H9 (cell line): ENCODE measurements at regions not wholly inside any gene's neighbourhood (a gene's known extent, or its start where the extent isn't known, plus 50 kb on each side); places are given as distances from the start of the nearest gene placed in this dataset.

Experiments
- DNase-seq: peaks from one replicate; pipeline ENCODE4 v3.0.0-alpha.2; 2017
- H2AFZ ChIP-seq: one replicate; pipeline ENCODE4 v1.6.1; 2013; ENCODE audit warnings: mild to moderate bottlenecking, low read length, control low read depth, moderate library complexity
- H2AK5ac ChIP-seq: 2 replicates; pipeline ENCODE4 v1.6.1; 2013; ENCODE audit warnings: low read length, control low read depth, mixed read lengths; ENCODE audit not compliant: insufficient read length
- H2BK120ac ChIP-seq: one replicate; pipeline ENCODE4 v1.6.1; 2013; ENCODE audit warnings: low read depth, mild to moderate bottlenecking, low read length, control low read depth, inconsistent platforms; ENCODE audit not compliant: poor library complexity, severe bottlenecking
- H2BK12ac ChIP-seq: 2 replicates; pipeline ENCODE4 v1.6.1; 2013; ENCODE audit warnings: low read length, control low read depth, mixed read lengths, low read depth; ENCODE audit not compliant: insufficient read length
- H2BK15ac ChIP-seq: 2 replicates; pipeline ENCODE4 v1.6.1; 2013; ENCODE audit warnings: low read depth, low read length, control low read depth
- H2BK20ac ChIP-seq: one replicate; pipeline ENCODE4 v1.6.1; 2013; ENCODE audit warnings: low read depth, mild to moderate bottlenecking, low read length, control low read depth, inconsistent platforms; ENCODE audit not compliant: poor library complexity, severe bottlenecking
- H2BK5ac ChIP-seq: 2 replicates; pipeline ENCODE4 v1.6.1; 2013; ENCODE audit warnings: low read length, control low read depth, mixed read lengths; ENCODE audit not compliant: insufficient read length
- H3K14ac ChIP-seq: 2 replicates; pipeline ENCODE4 v1.6.1; 2013; ENCODE audit warnings: low read length, control low read depth; ENCODE audit not compliant: insufficient read depth
- H3K18ac ChIP-seq: 2 replicates; pipeline ENCODE4 v1.6.1; 2013; ENCODE audit warnings: low read depth, mild to moderate bottlenecking, mixed read lengths, low read length, control low read depth; ENCODE audit not compliant: insufficient read length
- H3K23ac ChIP-seq: 2 replicates; pipeline ENCODE4 v1.6.1; 2013; ENCODE audit warnings: low read length, control low read depth, mixed read lengths, low read depth; ENCODE audit not compliant: insufficient read length
- H3K23me2 ChIP-seq: 2 replicates; pipeline ENCODE4 v1.6.1; 2013; ENCODE audit warnings: low read depth, mild to moderate bottlenecking, mixed read lengths, low read length, control low read depth; ENCODE audit not compliant: insufficient read length, poor library complexity, severe bottlenecking
- H3K27ac ChIP-seq: 2 replicates; pipeline ENCODE4 v1.5.1; 2013; ENCODE audit warnings: low read length, control low read depth, mixed read lengths, low read depth; ENCODE audit not compliant: insufficient read length
- H3K27me3 ChIP-seq: 2 replicates; pipeline ENCODE4 v1.6.1; 2013; ENCODE audit warnings: low read length, control low read depth, inconsistent platforms; ENCODE audit not compliant: insufficient read depth
- H3K4ac ChIP-seq: 2 replicates; pipeline ENCODE4 v1.6.1; 2013; ENCODE audit warnings: low read depth, mild to moderate bottlenecking, control low read depth, inconsistent platforms, low read length, moderate library complexity
- H3K4me1 ChIP-seq: 2 replicates; pipeline ENCODE4 v1.6.1; 2013; ENCODE audit warnings: low read length, control low read depth, inconsistent platforms; ENCODE audit not compliant: insufficient read depth
- H3K4me2 ChIP-seq: 2 replicates; pipeline ENCODE4 v1.6.1; 2013; ENCODE audit warnings: low read length, control low read depth, mixed read lengths; ENCODE audit not compliant: insufficient read length, insufficient read depth
- H3K56ac ChIP-seq: 2 replicates; pipeline ENCODE4 v1.6.1; 2013; ENCODE audit warnings: low read depth, mild to moderate bottlenecking, mixed read lengths, low read length, control low read depth; ENCODE audit not compliant: insufficient read length
- H3K79me1 ChIP-seq: 2 replicates; pipeline ENCODE4 v1.6.1; 2013; ENCODE audit warnings: low read depth, mild to moderate bottlenecking, moderate library complexity, low read length, control low read depth, inconsistent platforms; ENCODE audit not compliant: insufficient read depth, poor library complexity, severe bottlenecking
- H3K79me2 ChIP-seq: 2 replicates; pipeline ENCODE4 v1.6.1; 2013; ENCODE audit warnings: low read length, control low read depth, inconsistent platforms; ENCODE audit not compliant: insufficient read depth
- H3K9ac ChIP-seq: 2 replicates; pipeline ENCODE4 v1.6.1; 2013; ENCODE audit warnings: low read length, control low read depth, mixed read lengths; ENCODE audit not compliant: insufficient read length; ENCODE audit errors: extremely low read depth
- H3K9me3 ChIP-seq: one replicate; pipeline ENCODE4 v1.6.1; 2013; ENCODE audit warnings: low read depth, low read length, inconsistent platforms; ENCODE audit not compliant: control insufficient read depth
- H3T11ph ChIP-seq: one replicate; pipeline ENCODE4 v1.6.1; 2013; ENCODE audit warnings: mild to moderate bottlenecking, low read length, control low read depth, inconsistent platforms
- H4K20me1 ChIP-seq: one replicate; pipeline ENCODE4 v1.6.1; 2013; ENCODE audit not compliant: control insufficient read depth, insufficient read length, insufficient read depth
- H4K5ac ChIP-seq: 2 replicates; pipeline ENCODE4 v1.6.1; 2013; ENCODE audit warnings: low read depth, mild to moderate bottlenecking, mixed read lengths, low read length, control low read depth; ENCODE audit not compliant: insufficient read length
- H4K8ac ChIP-seq: replicated peaks from 2 replicates; pipeline ENCODE4 v1.6.1; 2013; ENCODE audit warnings: low read length, control low read depth, mixed read lengths, low read depth; ENCODE audit not compliant: insufficient read length
- H4K91ac ChIP-seq: 2 replicates; pipeline ENCODE4 v1.6.1; 2013; ENCODE audit warnings: low read depth, mild to moderate bottlenecking, moderate library complexity, mixed read lengths, low read length, control low read depth; ENCODE audit not compliant: insufficient read length
- H3K27ac Mint-ChIP-seq, 3 experiments: 2 replicates in 2 of 3; 3 replicates in 1 of 3; pipeline ENCODE4 v1.8.0; 2020 to 2021; ENCODE audit warnings: mixed read lengths in 3 of 3, mild to moderate bottlenecking in 1 of 3, moderate library complexity in 1 of 3
- H3K27me3 Mint-ChIP-seq: 2 replicates; pipeline ENCODE4 v1.8.0; 2021; ENCODE audit warnings: low read depth, mild to moderate bottlenecking, moderate library complexity, mixed read lengths
- H3K36me3 Mint-ChIP-seq, 3 experiments: 2 replicates in 2 of 3; 3 replicates in 1 of 3; pipeline ENCODE4 v1.8.0; 2020 to 2021; ENCODE audit warnings: low read depth in 3 of 3, mixed read lengths in 3 of 3; ENCODE audit not compliant: insufficient read depth in 1 of 3
- H3K4me1 Mint-ChIP-seq, 2 experiments: 2 replicates each; pipeline ENCODE4 v1.8.0; 2020; ENCODE audit warnings: mixed read lengths in 2 of 2
- H3K4me3 Mint-ChIP-seq, 2 experiments: 2 replicates in 1 of 2; 3 replicates in 1 of 2; pipeline ENCODE4 v1.8.0; 2020 to 2021; ENCODE audit warnings: mild to moderate bottlenecking in 2 of 2, mixed read lengths in 2 of 2, moderate library complexity in 1 of 2
- H3K9me3 Mint-ChIP-seq, 2 experiments: 2 replicates in 1 of 2; 3 replicates in 1 of 2; pipeline ENCODE4 v1.8.0; 2020; ENCODE audit warnings: mild to moderate bottlenecking in 2 of 2, mixed read lengths in 2 of 2, moderate library complexity in 1 of 2
- WGBS: extraction: QIAGEN DNeasy Blood & Tissue Kit; methylation state at CpG from one replicate; pipeline ENCODE4 v1.1.7; 2013; ENCODE audit warnings: missing lambda C conversion rate, low lambda C conversion rate, mixed read lengths; ENCODE audit not compliant: insufficient read length; ENCODE audit errors: extremely low coverage; 5-methylcytosine and 5-hydroxymethylcytosine counted together
- TF ChIP-seq, protein P1 (sequence below): fragments of 200-600 bp; sonication (generic); conservative IDR thresholded peaks from 3 replicates; pipeline ENCODE4 v1.8.0; 2021; ENCODE audit warnings: antibody characterized with exemption, mild to moderate bottlenecking

GRCh38 chr12:88955531-88955930, 375.3 kb upstream of the KITLG start:
- no peak overlapping the region for H3K4me3 Mint-ChIP-seq

More at GRCh38 chr12:88955531-88955930, 375.3 kb upstream of the KITLG start:
- Histone ChIP-seq H3K18ac (no peak overlapping the region), H2BK5ac (no peak overlapping the region), H4K91ac (no peak overlapping the region), H3K23me2 (no peaks in the 10 kb centered on the region), H3K4ac (no peak overlapping the region), H3K79me1 (no peaks in the 10 kb centered on the region), H4K20me1 (no peaks in the 10 kb centered on the region), H2AK5ac (no peak overlapping the region), H3K79me2 (no peaks in the 10 kb centered on the region), H3K23ac (no peak overlapping the region), H3K4me1 (peaks cover 16% of the 10 kb centered on the region), H3T11ph (no peak overlapping the region), H4K8ac (no peak overlapping the region), H3K56ac (no peak overlapping the region), H2BK15ac (no peak overlapping the region), H2BK20ac (no peak overlapping the region), H3K27me3 (peaks cover 20% of the 10 kb centered on the region; the same call in 1 of the 2 replicates), H3K4me2 (no peak overlapping the region), H2BK12ac (no peak overlapping the region), H2AFZ (no peak overlapping the region), H3K27ac (no peak overlapping the region), H3K9ac (no peak overlapping the region), H4K5ac (no peak overlapping the region), H3K9me3 (no peaks in the 10 kb centered on the region), H2BK120ac (no peak overlapping the region), H3K14ac (no peak overlapping the region)
- H3K27ac Mint-ChIP-seq, result no peak overlapping the region
- peaks cover 0 to 9% of the 10 kb centered on the region in 2 experiments; a peak in 2 of 5 replicates for H3K9me3 Mint-ChIP-seq
- peaks cover 62% of the 10 kb centered on the region for H3K27me3 Mint-ChIP-seq
- peaks cover 79 to 81% of the 10 kb centered on the region in 2 experiments for H3K4me1 Mint-ChIP-seq
- TF ChIP-seq, protein P1, sequence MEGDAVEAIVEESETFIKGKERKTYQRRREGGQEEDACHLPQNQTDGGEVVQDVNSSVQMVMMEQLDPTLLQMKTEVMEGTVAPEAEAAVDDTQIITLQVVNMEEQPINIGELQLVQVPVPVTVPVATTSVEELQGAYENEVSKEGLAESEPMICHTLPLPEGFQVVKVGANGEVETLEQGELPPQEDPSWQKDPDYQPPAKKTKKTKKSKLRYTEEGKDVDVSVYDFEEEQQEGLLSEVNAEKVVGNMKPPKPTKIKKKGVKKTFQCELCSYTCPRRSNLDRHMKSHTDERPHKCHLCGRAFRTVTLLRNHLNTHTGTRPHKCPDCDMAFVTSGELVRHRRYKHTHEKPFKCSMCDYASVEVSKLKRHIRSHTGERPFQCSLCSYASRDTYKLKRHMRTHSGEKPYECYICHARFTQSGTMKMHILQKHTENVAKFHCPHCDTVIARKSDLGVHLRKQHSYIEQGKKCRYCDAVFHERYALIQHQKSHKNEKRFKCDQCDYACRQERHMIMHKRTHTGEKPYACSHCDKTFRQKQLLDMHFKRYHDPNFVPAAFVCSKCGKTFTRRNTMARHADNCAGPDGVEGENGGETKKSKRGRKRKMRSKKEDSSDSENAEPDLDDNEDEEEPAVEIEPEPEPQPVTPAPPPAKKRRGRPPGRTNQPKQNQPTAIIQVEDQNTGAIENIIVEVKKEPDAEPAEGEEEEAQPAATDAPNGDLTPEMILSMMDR, result no peak
- 0 out of 7 replicates have a peak, but pooled peaks cover 0 to 5% (median 0%) of the 10 kb centered on the region in 3 experiments for H3K36me3 Mint-ChIP-seq
- no peak for DNase-seq
- WGBS, result no CpG with 5 or more reads among the region's 5 CpGs
